Hepatocyte (in vitro differentiated cells): ENCODE measurements at regions not wholly inside any gene's neighbourhood (a gene's known extent, or its start where the extent isn't known, plus 50 kb on each side); places are given as distances from the start of the nearest gene placed in this dataset.

Experiments used
- EZH2phosphoT487 ChIP-seq: fragments of 200-600 bp; sonication (generic); IDR thresholded peaks from one replicate; pipeline ENCODE4 v1.6.1; 2018; ENCODE audit warnings: antibody characterized with exemption, mild to moderate bottlenecking, low read depth, moderate library complexity; ENCODE audit not compliant: unreplicated experiment, severe bottlenecking
- TF ChIP-seq, protein P1 (sequence below): fragments of 200-600 bp; sonication (generic); IDR thresholded peaks from 2 replicates; pipeline ENCODE4 v1.5.1; 2016; ENCODE audit warnings: antibody characterized with exemption, mild to moderate bottlenecking; ENCODE audit not compliant: poor library complexity

DNA sequence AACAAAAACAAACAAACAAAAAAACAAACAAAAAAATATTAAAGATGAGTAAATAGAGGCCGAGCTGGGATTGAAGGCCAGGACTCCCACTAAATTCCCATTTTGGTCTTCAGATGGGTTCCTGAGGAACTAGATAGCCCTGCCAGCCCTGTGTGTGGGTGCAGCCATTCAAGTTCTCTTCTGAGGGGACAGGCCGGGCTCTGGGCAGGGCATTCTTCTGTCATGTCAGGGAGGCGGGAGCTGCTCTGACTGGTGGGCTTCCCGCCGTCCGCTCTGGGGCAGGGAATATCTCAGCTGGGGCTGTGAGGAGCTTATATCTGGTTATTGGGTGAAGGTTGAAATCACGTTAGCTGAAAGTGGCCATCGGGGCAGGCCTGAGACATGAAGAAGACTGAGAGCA, 127.3 kb upstream of the CXCR4 start:
- TF ChIP-seq, protein P1, sequence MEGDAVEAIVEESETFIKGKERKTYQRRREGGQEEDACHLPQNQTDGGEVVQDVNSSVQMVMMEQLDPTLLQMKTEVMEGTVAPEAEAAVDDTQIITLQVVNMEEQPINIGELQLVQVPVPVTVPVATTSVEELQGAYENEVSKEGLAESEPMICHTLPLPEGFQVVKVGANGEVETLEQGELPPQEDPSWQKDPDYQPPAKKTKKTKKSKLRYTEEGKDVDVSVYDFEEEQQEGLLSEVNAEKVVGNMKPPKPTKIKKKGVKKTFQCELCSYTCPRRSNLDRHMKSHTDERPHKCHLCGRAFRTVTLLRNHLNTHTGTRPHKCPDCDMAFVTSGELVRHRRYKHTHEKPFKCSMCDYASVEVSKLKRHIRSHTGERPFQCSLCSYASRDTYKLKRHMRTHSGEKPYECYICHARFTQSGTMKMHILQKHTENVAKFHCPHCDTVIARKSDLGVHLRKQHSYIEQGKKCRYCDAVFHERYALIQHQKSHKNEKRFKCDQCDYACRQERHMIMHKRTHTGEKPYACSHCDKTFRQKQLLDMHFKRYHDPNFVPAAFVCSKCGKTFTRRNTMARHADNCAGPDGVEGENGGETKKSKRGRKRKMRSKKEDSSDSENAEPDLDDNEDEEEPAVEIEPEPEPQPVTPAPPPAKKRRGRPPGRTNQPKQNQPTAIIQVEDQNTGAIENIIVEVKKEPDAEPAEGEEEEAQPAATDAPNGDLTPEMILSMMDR, result no peak
- no peak for TF ChIP-seq EZH2phosphoT487
